ENCODE measurements at regions not wholly inside any gene's neighbourhood (a gene's known extent, or its start where the extent isn't known, plus 50 kb on each side); places are given as distances from the start of the nearest gene placed in this dataset.

DNA sequence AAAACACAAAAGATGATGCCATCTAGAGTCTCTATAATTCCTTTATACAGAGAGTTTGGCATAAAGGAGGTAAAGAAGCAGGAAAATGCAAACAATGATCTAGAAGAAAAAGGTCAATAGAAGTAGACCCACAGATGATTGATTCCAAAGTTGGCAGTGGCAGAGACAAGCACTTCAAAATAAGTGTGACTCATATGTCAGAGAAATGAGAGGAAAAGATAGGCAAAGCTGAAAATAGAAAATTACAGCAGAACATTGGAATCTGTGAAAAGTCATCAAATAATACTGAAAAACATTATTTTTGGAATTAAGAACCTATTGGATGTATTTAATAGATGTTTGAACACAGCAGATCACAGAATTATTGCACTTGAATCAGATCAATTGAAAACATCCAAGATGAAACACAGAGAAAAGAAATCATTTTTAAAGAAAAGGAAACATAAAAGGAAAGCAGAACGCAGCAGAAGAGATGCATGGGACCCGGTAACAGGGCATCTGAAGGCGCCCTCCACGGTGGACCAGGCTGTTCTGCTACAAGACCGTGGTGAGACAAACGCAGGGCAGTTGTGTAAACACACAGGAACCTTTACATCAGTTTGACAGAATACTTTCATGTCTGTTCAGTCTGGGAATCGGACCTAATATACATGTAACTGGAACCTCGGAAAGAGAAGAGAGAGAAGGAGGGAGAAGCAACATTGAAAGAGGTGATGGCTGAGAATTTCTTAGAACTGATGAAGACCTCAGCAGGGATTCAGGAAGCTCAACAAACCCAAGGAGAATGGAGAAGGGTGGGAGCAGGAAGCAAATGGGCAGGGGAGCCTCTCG, 74.6 kb upstream of the GPC1 start:
- Histone ChIP-seq H3K9me3 (ENCODE audit: low read depth) (no peaks in the 10 kb centered on the region), H2AFZ (no peak overlapping the region), H3K79me2 (no peaks in the 10 kb centered on the region), H3K4me3 (no peak overlapping the region), H3K4me1 (ENCODE audit: insufficient read depth) (no peaks in the 10 kb centered on the region), H3K9me2 (replicated peaks; ENCODE audit: insufficient read depth) (no peaks in the 10 kb centered on the region), H3K27me3 (no peaks in the 10 kb centered on the region), H3K36me3 (replicated peaks; ENCODE audit: insufficient read depth, low read depth) (no peaks in the 10 kb centered on the region), H4K20me1 (ENCODE audit: insufficient read depth, poor library complexity, severe bottlenecking) (no peaks in the 10 kb centered on the region), H3K4me2 (no peak overlapping the region), H3K27ac (no peak overlapping the region)
- TF ChIP-seq EZH2phosphoT487 (IDR thresholded peaks at IDR 0.05; ENCODE audit: low read depth, severe bottlenecking, unreplicated experiment), result no peak
- no peak for DNase-seq (ENCODE audit: low spot score)
- 95% methylated on average over 9 of the region's 9 CpGs for WGBS (ENCODE audit: low lambda C conversion rate, missing lambda C conversion rate)

DNA sequence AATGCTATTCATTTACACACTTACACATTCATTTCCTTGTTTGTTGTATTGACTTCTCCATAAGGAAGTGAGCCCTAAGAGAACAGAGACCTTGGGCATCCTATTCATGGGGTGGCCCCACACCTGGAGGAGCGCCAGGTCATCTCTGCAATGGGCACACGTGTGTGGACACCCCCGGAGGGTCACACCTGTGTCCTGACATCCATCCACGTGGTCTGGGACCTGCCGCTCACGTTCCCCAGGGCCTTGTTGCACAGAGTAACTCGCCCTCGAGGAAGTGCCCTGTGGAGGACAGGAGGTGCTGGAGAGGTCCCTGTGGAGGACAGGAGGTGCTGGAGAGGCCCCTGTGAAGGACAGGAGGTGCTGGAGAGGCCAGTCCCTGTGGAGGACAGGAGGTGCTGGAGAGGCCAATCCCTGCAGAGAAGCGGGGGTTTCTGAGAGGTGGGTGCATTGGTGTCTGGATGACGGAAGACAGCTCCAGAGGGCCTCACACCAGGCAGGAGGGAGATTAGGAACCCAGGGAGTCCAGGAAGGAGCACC, 73.2 kb upstream of the GPC1 start:
- TF ChIP-seq, protein P1, sequence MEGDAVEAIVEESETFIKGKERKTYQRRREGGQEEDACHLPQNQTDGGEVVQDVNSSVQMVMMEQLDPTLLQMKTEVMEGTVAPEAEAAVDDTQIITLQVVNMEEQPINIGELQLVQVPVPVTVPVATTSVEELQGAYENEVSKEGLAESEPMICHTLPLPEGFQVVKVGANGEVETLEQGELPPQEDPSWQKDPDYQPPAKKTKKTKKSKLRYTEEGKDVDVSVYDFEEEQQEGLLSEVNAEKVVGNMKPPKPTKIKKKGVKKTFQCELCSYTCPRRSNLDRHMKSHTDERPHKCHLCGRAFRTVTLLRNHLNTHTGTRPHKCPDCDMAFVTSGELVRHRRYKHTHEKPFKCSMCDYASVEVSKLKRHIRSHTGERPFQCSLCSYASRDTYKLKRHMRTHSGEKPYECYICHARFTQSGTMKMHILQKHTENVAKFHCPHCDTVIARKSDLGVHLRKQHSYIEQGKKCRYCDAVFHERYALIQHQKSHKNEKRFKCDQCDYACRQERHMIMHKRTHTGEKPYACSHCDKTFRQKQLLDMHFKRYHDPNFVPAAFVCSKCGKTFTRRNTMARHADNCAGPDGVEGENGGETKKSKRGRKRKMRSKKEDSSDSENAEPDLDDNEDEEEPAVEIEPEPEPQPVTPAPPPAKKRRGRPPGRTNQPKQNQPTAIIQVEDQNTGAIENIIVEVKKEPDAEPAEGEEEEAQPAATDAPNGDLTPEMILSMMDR (IDR thresholded peaks at IDR 0.05; ENCODE audit: poor library complexity), result no peak
- TF ChIP-seq EZH2phosphoT487 (IDR thresholded peaks at IDR 0.05; ENCODE audit: low read depth, severe bottlenecking, unreplicated experiment) (no peak), EZH2 (IDR thresholded peaks at IDR 0.05; ENCODE audit: borderline replicate concordance) (no peak)
- no peak for DNase-seq (ENCODE audit: low spot score)
- no peaks in the 10 kb centered on the region for H3K9me2 ChIP-seq (replicated peaks; ENCODE audit: insufficient read depth)
- H3K4me3 ChIP-seq, result no peak overlapping the region
- no peaks in the 10 kb centered on the region for H3K4me1 ChIP-seq (ENCODE audit: insufficient read depth)
- no peak overlapping the region for H2AFZ ChIP-seq
- no peak overlapping the region for H3K4me2 ChIP-seq
- no peaks in the 10 kb centered on the region for H4K20me1 ChIP-seq (ENCODE audit: insufficient read depth, poor library complexity, severe bottlenecking)
- no peaks in the 10 kb centered on the region for H3K27me3 ChIP-seq
- no peak overlapping the region for H3K27ac ChIP-seq
- no peaks in the 10 kb centered on the region for H3K9me3 ChIP-seq (ENCODE audit: low read depth)
- no peaks in the 10 kb centered on the region for H3K36me3 ChIP-seq (replicated peaks; ENCODE audit: insufficient read depth, low read depth)
- no peaks in the 10 kb centered on the region for H3K79me2 ChIP-seq
- 86% methylated on average over 10 of the region's 10 CpGs for WGBS (ENCODE audit: low lambda C conversion rate, missing lambda C conversion rate)

DNA sequence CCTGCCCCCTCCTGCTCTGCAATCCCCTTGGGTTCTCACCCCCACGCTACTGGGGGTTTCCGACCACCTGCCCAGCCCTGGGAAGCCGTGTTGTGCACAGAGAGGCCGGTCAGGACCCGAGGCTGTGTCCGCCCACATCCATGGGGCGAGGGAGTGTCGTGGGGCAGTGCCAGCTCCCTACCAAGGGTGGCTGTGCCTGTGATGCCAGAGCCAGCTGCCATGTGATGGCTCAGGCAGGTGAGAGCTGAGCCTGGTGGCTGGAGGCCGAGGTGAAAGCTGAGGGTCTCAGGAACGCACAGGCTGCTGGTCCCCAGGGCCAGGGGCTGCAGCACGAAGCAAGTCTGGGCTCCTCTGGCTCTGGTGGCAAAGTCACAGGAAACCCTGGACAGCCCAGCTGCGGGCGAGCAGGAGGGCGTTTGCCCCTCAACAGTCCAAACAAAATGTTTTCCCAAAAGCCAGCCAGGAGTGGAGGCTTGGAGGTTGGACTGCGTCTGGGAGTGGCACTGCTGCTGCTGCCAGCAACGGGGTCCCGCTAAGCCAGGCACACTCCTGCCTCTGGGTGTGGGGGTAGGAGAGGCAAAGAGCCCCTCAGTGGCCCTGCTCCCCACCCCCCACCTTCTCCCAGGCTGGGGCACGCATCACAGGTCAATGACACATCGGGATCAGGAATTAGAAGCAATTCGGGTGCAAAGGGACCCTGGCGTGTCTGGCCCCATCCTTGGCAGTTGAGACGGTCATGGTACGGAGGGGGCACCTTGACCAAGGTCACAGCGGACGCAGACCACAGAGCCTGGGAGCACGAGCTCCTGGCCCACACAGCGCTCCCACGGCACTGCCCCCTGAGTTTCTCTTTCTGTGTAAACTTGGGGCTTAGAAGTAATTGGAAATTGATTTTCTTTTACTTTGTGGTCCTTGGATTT, 72.4 kb upstream of the GPC1 start:
- no peaks in the 10 kb centered on the region for H3K4me1 ChIP-seq (ENCODE audit: insufficient read depth)
- no peak overlapping the region for H3K4me2 ChIP-seq
- H4K20me1 ChIP-seq (ENCODE audit: insufficient read depth, poor library complexity, severe bottlenecking), result no peaks in the 10 kb centered on the region
- TF ChIP-seq EZH2 (IDR thresholded peaks at IDR 0.05; ENCODE audit: borderline replicate concordance) (no peak), EZH2phosphoT487 (IDR thresholded peaks at IDR 0.05; ENCODE audit: low read depth, severe bottlenecking, unreplicated experiment) (no peak)
- TF ChIP-seq, protein P1 (IDR thresholded peaks at IDR 0.05; ENCODE audit: poor library complexity), result no peak
- no peak for DNase-seq (ENCODE audit: low spot score)
- no peak overlapping the region for H3K4me3 ChIP-seq
- no peaks in the 10 kb centered on the region for H3K79me2 ChIP-seq
- no peak overlapping the region for H2AFZ ChIP-seq
- no peaks in the 10 kb centered on the region for H3K36me3 ChIP-seq (replicated peaks; ENCODE audit: insufficient read depth, low read depth)
- 89% methylated on average over 28 of the region's 28 CpGs for WGBS (ENCODE audit: low lambda C conversion rate, missing lambda C conversion rate)
- H3K9me3 ChIP-seq (ENCODE audit: low read depth), result no peaks in the 10 kb centered on the region
- no peak overlapping the region for H3K27ac ChIP-seq
- H3K27me3 ChIP-seq, result no peaks in the 10 kb centered on the region
- H3K9me2 ChIP-seq (replicated peaks; ENCODE audit: insufficient read depth), result no peaks in the 10 kb centered on the region
